ENCODE measurements at regions not wholly inside any gene's neighbourhood (a gene's known extent, or its start where the extent isn't known, plus 50 kb on each side); places are given as distances from the start of the nearest gene placed in this dataset.

- no peak for DNase-seq
Measured at GRCh38 chr7:45359250-45359649, 201.7 kb downstream of the RAMP3 start.

- DNase-seq = no peak
Measured at GRCh38 chr7:45359776-45360175, 202.2 kb downstream of the RAMP3 start.

GRCh38 chr7:45363669-45364068, 206.1 kb downstream of the RAMP3 start:
- DNase-seq = no peak

- no peak for DNase-seq
Measured at GRCh38 chr7:45365341-45365740, 207.8 kb downstream of the RAMP3 start.

- DNase-seq = no peak
Measured at GRCh38 chr7:45366475-45366874, 207.7 kb upstream of the ADCY1 start.

GRCh38 chr7:45367026-45367425, 207.1 kb upstream of the ADCY1 start:
- no peak for DNase-seq

- no peak for DNase-seq
Measured at GRCh38 chr7:45368129-45368807, 205.9 kb upstream of the ADCY1 start.

- DNase-seq = no peak
Measured at GRCh38 chr7:45384499-45384898, 189.7 kb upstream of the ADCY1 start.

- DNase-seq = no peak
Measured at GRCh38 chr7:45387837-45388236, 186.3 kb upstream of the ADCY1 start.

- no peak for DNase-seq
Measured at GRCh38 chr7:45389073-45389872, 184.9 kb upstream of the ADCY1 start.

- DNase-seq = no peak
Measured at GRCh38 chr7:45390180-45390579, 184.0 kb upstream of the ADCY1 start.

GRCh38 chr7:45390731-45391130, 183.4 kb upstream of the ADCY1 start:
- DNase-seq = no peak

GRCh38 chr7:45391618-45392451, 182.3 kb upstream of the ADCY1 start:
- no peak for DNase-seq

- no peak for DNase-seq
Measured at GRCh38 chr7:45394117-45394708, 180.0 kb upstream of the ADCY1 start.

- no peak for DNase-seq
Measured at GRCh38 chr7:45399069-45399468, 175.1 kb upstream of the ADCY1 start.

- no peak for DNase-seq
Measured at GRCh38 chr7:45400680-45401079, 173.5 kb upstream of the ADCY1 start.

GRCh38 chr7:45401155-45401554, 173.0 kb upstream of the ADCY1 start:
- no peak for DNase-seq

- DNase-seq = no peak
Measured at GRCh38 chr7:45401851-45402250, 172.3 kb upstream of the ADCY1 start.

GRCh38 chr7:45402480-45403218, 171.5 kb upstream of the ADCY1 start:
- DNase-seq = no peak

GRCh38 chr7:45404622-45405021, 169.5 kb upstream of the ADCY1 start:
- no peak for DNase-seq

GRCh38 chr7:45407730-45408408, 166.3 kb upstream of the ADCY1 start:
- no peak for DNase-seq

GRCh38 chr7:45408409-45408737, 165.8 kb upstream of the ADCY1 start:
- no peak for DNase-seq
